Mammary epithelial cell (primary cell): ENCODE measurements at regions not wholly inside any gene's neighbourhood (a gene's known extent, or its start where the extent isn't known, plus 50 kb on each side); places are given as distances from the start of the nearest gene placed in this dataset.
"Not testable (repeated sequence)": the region's sequence is repeated elsewhere in the genome, so short reads cannot be mapped to it uniquely, and the experiment has no call there.

Experiments used
- EZH2 ChIP-seq: IDR thresholded peaks from 2 replicates; pipeline ENCODE4 v1.6.1; 2012; ENCODE audit warnings: low read length, inconsistent platforms, borderline replicate concordance
- TF ChIP-seq, protein P1 (sequence below), 2 donors: IDR thresholded peaks in 1 of 2; conservative IDR thresholded peaks in 1 of 2; 2 replicates each; pipeline ENCODE4 v1.5.1; 2011 to 2012; ENCODE audit warnings: inconsistent platforms in 2 of 2, low read length in 2 of 2, mild to moderate bottlenecking in 2 of 2, control low read depth in 1 of 2, low read depth in 1 of 2; ENCODE audit not compliant: insufficient read depth in 1 of 2; ENCODE audit errors: extremely low read depth in 1 of 2

DNA sequence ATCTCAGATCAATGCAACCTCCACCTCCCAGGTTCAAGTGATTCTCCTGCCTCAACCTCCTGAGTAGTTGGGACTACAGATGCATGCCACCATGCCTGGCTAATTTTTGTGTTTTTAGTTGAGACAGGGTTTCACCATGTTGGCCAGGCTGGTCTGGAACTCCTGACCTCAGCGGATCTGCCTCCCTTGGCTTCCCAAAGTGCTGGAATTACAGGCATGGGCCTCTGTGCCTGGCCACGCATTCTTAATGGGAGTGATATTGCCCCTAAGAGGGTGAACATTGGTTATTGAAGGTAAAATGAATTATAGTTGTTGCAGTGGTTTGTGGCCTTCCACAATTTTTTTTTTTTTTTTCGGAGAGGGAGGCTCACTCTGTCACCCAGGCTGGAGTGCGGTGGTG lies 309.5 kb upstream of the ZNF337 start:
- TF ChIP-seq EZH2 = not testable (repeated sequence)
- TF ChIP-seq, protein P1, sequence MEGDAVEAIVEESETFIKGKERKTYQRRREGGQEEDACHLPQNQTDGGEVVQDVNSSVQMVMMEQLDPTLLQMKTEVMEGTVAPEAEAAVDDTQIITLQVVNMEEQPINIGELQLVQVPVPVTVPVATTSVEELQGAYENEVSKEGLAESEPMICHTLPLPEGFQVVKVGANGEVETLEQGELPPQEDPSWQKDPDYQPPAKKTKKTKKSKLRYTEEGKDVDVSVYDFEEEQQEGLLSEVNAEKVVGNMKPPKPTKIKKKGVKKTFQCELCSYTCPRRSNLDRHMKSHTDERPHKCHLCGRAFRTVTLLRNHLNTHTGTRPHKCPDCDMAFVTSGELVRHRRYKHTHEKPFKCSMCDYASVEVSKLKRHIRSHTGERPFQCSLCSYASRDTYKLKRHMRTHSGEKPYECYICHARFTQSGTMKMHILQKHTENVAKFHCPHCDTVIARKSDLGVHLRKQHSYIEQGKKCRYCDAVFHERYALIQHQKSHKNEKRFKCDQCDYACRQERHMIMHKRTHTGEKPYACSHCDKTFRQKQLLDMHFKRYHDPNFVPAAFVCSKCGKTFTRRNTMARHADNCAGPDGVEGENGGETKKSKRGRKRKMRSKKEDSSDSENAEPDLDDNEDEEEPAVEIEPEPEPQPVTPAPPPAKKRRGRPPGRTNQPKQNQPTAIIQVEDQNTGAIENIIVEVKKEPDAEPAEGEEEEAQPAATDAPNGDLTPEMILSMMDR (conservative IDR thresholded peaks at IDR 0.05 in 1 of 2, IDR thresholded peaks at IDR 0.05 in 1 of 2; ENCODE audit: extremely low read depth in 1 of 2, insufficient read depth in 1 of 2, low read depth in 1 of 2, low read length in 2 of 2) = not testable (repeated sequence)
